Gastrocnemius medialis (tissue), 4 donors: ENCODE measurements at regions not wholly inside any gene's neighbourhood (a gene's known extent, or its start where the extent isn't known, plus 50 kb on each side); places are given as distances from the start of the nearest gene placed in this dataset.

Experiments
- ATAC-seq, 2 donors: fragments of 150-250 bp; one replicate each; pipeline ENCODE4 v1.9.1; 2016
- DNase-seq, 2 donors: peaks; one replicate each; pipeline ENCODE4 v3.0.0-alpha.2; 2019
- H3K27ac ChIP-seq, 4 donors: fragments of 200-600 bp; sonication (generic); 1 replicate in 1 of 4; 2 replicates in 3 of 4; pipeline ENCODE4 v1.5.1; 2016 to 2018; ENCODE audit warnings: mild to moderate bottlenecking in 2 of 4, moderate library complexity in 1 of 4
- H3K27me3 ChIP-seq, 3 donors: fragments of 200-600 bp; sonication (generic) in 2 of 3; 1 replicate in 1 of 3; 2 replicates in 2 of 3; pipeline versions ENCODE4 v1.5.1 to v1.6.0; 2016 to 2019; ENCODE audit warnings: mild to moderate bottlenecking in 1 of 3, moderate library complexity in 1 of 3
- H3K36me3 ChIP-seq, 2 donors: fragments of 200-600 bp; sonication (generic) in 1 of 2; one replicate each; pipeline ENCODE4 v1.5.1; 2017 to 2018
- H3K4me1 ChIP-seq, 2 donors: fragments of 200-600 bp; sonication (generic) in 1 of 2; one replicate each; pipeline ENCODE4 v1.5.1; 2016 to 2017; ENCODE audit warnings: mild to moderate bottlenecking in 2 of 2
- H3K4me3 ChIP-seq, 4 donors: fragments of 200-600 bp; sonication (generic) in 3 of 4; 1 replicate in 1 of 4; 2 replicates in 3 of 4; pipeline ENCODE4 v1.5.1; 2016 to 2019; ENCODE audit warnings: mild to moderate bottlenecking in 2 of 4
- H3K9me3 ChIP-seq, 3 donors: fragments of 200-600 bp; sonication (generic) in 2 of 3; 1 replicate in 1 of 3; 2 replicates in 2 of 3; pipeline ENCODE4 v1.5.1; 2016 to 2019
- CTCF ChIP-seq, 5 experiments: fragments of 450-650 bp in 3 of 5; fragments of 200-600 bp in 2 of 5; sonication (generic) in 2 of 5; IDR thresholded peaks in 4 of 5; conservative IDR thresholded peaks in 1 of 5; 1 replicate in 4 of 5; 2 replicates in 1 of 5; pipeline ENCODE4 v1.5.1; 2016 to 2019; ENCODE audit warnings: antibody characterized with exemption in 5 of 5, mild to moderate bottlenecking in 3 of 5, moderate library complexity in 3 of 5
- POLR2A ChIP-seq, 2 donors: fragments of 450-650 bp; IDR thresholded peaks; one replicate each; pipeline ENCODE4 v1.6.1; 2017; ENCODE audit warnings: antibody characterized with exemption in 2 of 2, mild to moderate bottlenecking in 2 of 2, moderate library complexity in 2 of 2
- in situ Hi-C, 4 donors: fragments of 200-750 bp; cut with MboI; loops; one replicate each; pipeline versions ENCODE4 v1.15.0 to v1.8.0; 2017; ENCODE audit warnings: low sequenced_read_pairs in 4 of 4
- intact Hi-C: fragments of 100-400 bp; cut with DNase I; formaldehyde crosslinking; loops from one replicate; pipeline ENCODE4 v1.15.1; 2023; ENCODE audit warnings: low total_unique reads

- no peak for TF ChIP-seq CTCF (IDR thresholded peaks at IDR 0.05 in 4 of 5, conservative IDR thresholded peaks at IDR 0.05 in 1 of 5)
- TF ChIP-seq POLR2A (IDR thresholded peaks at IDR 0.05): no peak
- intact Hi-C loops (no loop called here), in situ Hi-C loops (no loop called here)
- Histone ChIP-seq H3K27me3 (no peaks in the 10 kb centered on the region), H3K27ac (no peak overlapping the region), H3K9me3 (no peaks in the 10 kb centered on the region), H3K4me1 (no peaks in the 10 kb centered on the region), H3K4me3 (no peak overlapping the region), H3K36me3 (no peaks in the 10 kb centered on the region)
- no peak for DNase-seq
- no peak for ATAC-seq
Measured at GRCh38 chr1:165011186-165011585, 345.3 kb downstream of the LMX1A start.

GRCh38 chr1:165010418-165011070, 346.0 kb downstream of the LMX1A start:
- H3K27ac ChIP-seq: no peak overlapping the region
- ATAC-seq: no peak
- in situ Hi-C loops: no loop called here
- no peak for DNase-seq
- intact Hi-C loops: no loop called here
- TF ChIP-seq POLR2A (IDR thresholded peaks at IDR 0.05) (no peak), CTCF (IDR thresholded peaks at IDR 0.05 in 4 of 5, conservative IDR thresholded peaks at IDR 0.05 in 1 of 5) (no peak)
- H3K4me1 ChIP-seq: no peaks in the 10 kb centered on the region
- no peaks in the 10 kb centered on the region for H3K27me3 ChIP-seq
- H3K36me3 ChIP-seq: no peaks in the 10 kb centered on the region
- no peaks in the 10 kb centered on the region for H3K9me3 ChIP-seq
- no peak overlapping the region for H3K4me3 ChIP-seq

GRCh38 chr1:165006831-165007230, 349.7 kb downstream of the LMX1A start:
- no peak overlapping the region for H3K27ac ChIP-seq
- no peaks in the 10 kb centered on the region for H3K4me1 ChIP-seq
- TF ChIP-seq CTCF (IDR thresholded peaks at IDR 0.05 in 4 of 5, conservative IDR thresholded peaks at IDR 0.05 in 1 of 5): no peak
- no peak for TF ChIP-seq POLR2A (IDR thresholded peaks at IDR 0.05)
- H3K4me3 ChIP-seq: no peak overlapping the region
- DNase-seq (no peak), ATAC-seq (no peak)
- no peaks in the 10 kb centered on the region for H3K27me3 ChIP-seq
- in situ Hi-C loops (no loop called here), intact Hi-C loops (no loop called here)
- H3K9me3 ChIP-seq: no peaks in the 10 kb centered on the region
- no peaks in the 10 kb centered on the region for H3K36me3 ChIP-seq

- H3K9me3 ChIP-seq: no peaks in the 10 kb centered on the region
- no peak for TF ChIP-seq POLR2A (IDR thresholded peaks at IDR 0.05)
- TF ChIP-seq CTCF (IDR thresholded peaks at IDR 0.05 in 4 of 5, conservative IDR thresholded peaks at IDR 0.05 in 1 of 5): no peak
- H3K27me3 ChIP-seq: no peaks in the 10 kb centered on the region
- in situ Hi-C loops (no loop called here), intact Hi-C loops (no loop called here)
- no peaks in the 10 kb centered on the region for H3K36me3 ChIP-seq
- H3K4me3 ChIP-seq: no peak overlapping the region
- no peak overlapping the region for H3K27ac ChIP-seq
- DNase-seq: no peak
- ATAC-seq: no peak
- no peaks in the 10 kb centered on the region for H3K4me1 ChIP-seq
Measured at GRCh38 chr1:164999146-164999545, 357.4 kb downstream of the LMX1A start.

- no peak for ATAC-seq
- Histone ChIP-seq H3K27me3 (no peaks in the 10 kb centered on the region), H3K4me1 (no peaks in the 10 kb centered on the region), H3K27ac (no peak overlapping the region), H3K9me3 (no peaks in the 10 kb centered on the region), H3K4me3 (no peak overlapping the region), H3K36me3 (no peaks in the 10 kb centered on the region)
- in situ Hi-C loops: no loop called here
- DNase-seq: no peak
- intact Hi-C loops: no loop called here
- TF ChIP-seq POLR2A (IDR thresholded peaks at IDR 0.05) (no peak), CTCF (IDR thresholded peaks at IDR 0.05 in 4 of 5, conservative IDR thresholded peaks at IDR 0.05 in 1 of 5) (no peak)
Measured at GRCh38 chr1:164991763-164992314, 364.7 kb downstream of the LMX1A start.
